GM19395 (cell line): ENCODE measurements at regions not wholly inside any gene's neighbourhood (a gene's known extent, or its start where the extent isn't known, plus 50 kb on each side); places are given as distances from the start of the nearest gene placed in this dataset.
A peak's percentile ranks its signal among the peaks of the same experiment; 100 is the strongest.

Experiments
- ATAC-seq: cut with Tn5 transposase; IDR thresholded peaks from one replicate; pipeline ENCODE4 v1.9.1; 2021; ENCODE audit warnings: mild to moderate bottlenecking, moderate library complexity; ENCODE audit not compliant: unreplicated experiment

GRCh38 chr6:163637524-163637923 is 223.0 kb downstream of the QKI start:
- peak; percentile 87 for ATAC-seq

GRCh38 chr6:163635731-163636364 is 221.3 kb downstream of the QKI start:
- ATAC-seq, result no peak

- no peak for ATAC-seq
Observed at GRCh38 chr6:163635315-163635714, 220.8 kb downstream of the QKI start.

- ATAC-seq, result peak; percentile 46
Observed at GRCh38 chr6:163634211-163635171, 220.0 kb downstream of the QKI start.

GRCh38 chr6:163630991-163631390 is 216.5 kb downstream of the QKI start:
- ATAC-seq, result no peak

- no peak for ATAC-seq
Observed at GRCh38 chr6:163630572-163630971, 216.1 kb downstream of the QKI start.

GRCh38 chr6:163630096-163630495 is 215.6 kb downstream of the QKI start:
- no peak for ATAC-seq
